ENCODE measurements at regions not wholly inside any gene's neighbourhood (a gene's known extent, or its start where the extent isn't known, plus 50 kb on each side); places are given as distances from the start of the nearest gene placed in this dataset.

GRCh38 chr17:79174193-79174765 lies 99.7 kb downstream of the ENGASE start:
- no peak for TF ChIP-seq POLR2A (IDR thresholded peaks at IDR 0.05)
- TF ChIP-seq CTCF (IDR thresholded peaks at IDR 0.05): no peak
- TF ChIP-seq EP300 (IDR thresholded peaks at IDR 0.05): no peak

All from tibial nerve (tissue), 4 donors.